Panc1 (cell line): ENCODE measurements at regions not wholly inside any gene's neighbourhood (a gene's known extent, or its start where the extent isn't known, plus 50 kb on each side); places are given as distances from the start of the nearest gene placed in this dataset.
"Not testable (repeated sequence)": the region's sequence is repeated elsewhere in the genome, so short reads cannot be mapped to it uniquely, and the experiment has no call there.

Experiments used
- ATAC-seq: fragments of 200-7000 bp; cut with Tn5 transposase; 2 replicates; pipeline ENCODE4 v1.9.1; 2020; ENCODE audit warnings: mild to moderate bottlenecking, moderate library complexity
- BruUV-seq: library from RNA; stranded (reverse); fragments of 400-500 nt; replicated peaks from 2 replicates; lab custom pipeline; 2021; lab: Mats Ljungman, UMichigan
- CTCF ChIA-PET: fragments of 300-600 bp; sonication (Branson Sonifier 250); formaldehyde crosslinking; loops from one replicate; lab custom pipeline; 2022; ENCODE audit warnings: antibody characterized with exemption; lab: Charles Lee
- POLR2A ChIA-PET: fragments of 300-600 bp; sonication (Branson Sonifier 250); formaldehyde crosslinking; loops from one replicate; lab custom pipeline; 2022; ENCODE audit warnings: antibody characterized with exemption; lab: Charles Lee
- DNase-seq: peaks from one replicate; pipeline ENCODE4 v3.0.0-alpha.2; 2010; ENCODE audit warnings: low read depth, low spot score
- H3K27ac ChIP-seq: 2 replicates; pipeline ENCODE4 v1.5.1; 2011; ENCODE audit warnings: mild to moderate bottlenecking, low read length, inconsistent platforms
- H3K27me3 ChIP-seq: fragments of 200-500 bp; sonication (Bioruptor generic); 2 replicates; pipeline ENCODE4 v1.6.0; 2014; ENCODE audit warnings: low read length, inconsistent platforms; ENCODE audit not compliant: control insufficient read depth, insufficient read depth
- H3K36me3 ChIP-seq: fragments of 200-500 bp; sonication (Bioruptor generic); 2 replicates; pipeline ENCODE4 v1.5.1; 2014; ENCODE audit warnings: inconsistent platforms, mild to moderate bottlenecking, low read length, moderate library complexity; ENCODE audit not compliant: control insufficient read depth, insufficient read depth
- H3K4me1 ChIP-seq: 2 replicates; pipeline ENCODE4 v1.5.1; 2011; ENCODE audit warnings: inconsistent platforms, mild to moderate bottlenecking, low read length, moderate library complexity; ENCODE audit not compliant: control insufficient read depth, insufficient read depth
- H3K4me3 ChIP-seq, 2 experiments: 2 replicates each; pipeline ENCODE4 v1.5.1; 2011 to 2012; ENCODE audit warnings: low read depth in 2 of 2, low read length in 2 of 2, mild to moderate bottlenecking in 2 of 2, inconsistent platforms in 1 of 2, moderate library complexity in 1 of 2
- H3K9me3 ChIP-seq: fragments of 200-500 bp; sonication (Bioruptor generic); 2 replicates; pipeline ENCODE4 v1.5.1; 2014; ENCODE audit warnings: low read depth, mild to moderate bottlenecking, inconsistent platforms, low read length, moderate library complexity; ENCODE audit not compliant: control insufficient read depth, insufficient read depth
- POLR2AphosphoS5 ChIP-seq: IDR thresholded peaks from 2 replicates; pipeline ENCODE4 v1.6.1; 2012; ENCODE audit warnings: mild to moderate bottlenecking, low read depth, low read length, moderate library complexity
- SIN3A ChIP-seq: IDR thresholded peaks from 2 replicates; pipeline ENCODE4 v1.6.1; 2012; ENCODE audit warnings: low read depth, mild to moderate bottlenecking, low read length, moderate library complexity, borderline replicate concordance; ENCODE audit not compliant: insufficient read depth
- TCF7L2 ChIP-seq: IDR thresholded peaks from 2 replicates; pipeline ENCODE4 v1.6.1; 2011; ENCODE audit warnings: mild to moderate bottlenecking, low read depth, low read length, inconsistent platforms
- in situ Hi-C: cut with HindIII; loops from 2 replicates; pipeline ENCODE4 v1.10.0; 2016; ENCODE audit warnings: low sequenced_read_pairs, low pct_unique_long_range_greater_than_20kb
- intact Hi-C: fragments of 100-400 bp; cut with micrococcal nuclease; formaldehyde crosslinking; loops from one replicate; pipeline ENCODE4 v1.10.0; 2022; ENCODE audit not compliant: unreplicated experiment
- TF ChIP-seq, protein P1 (sequence below), 2 experiments: IDR thresholded peaks; 2 replicates each; pipeline ENCODE4 v1.6.1; 2011 to 2012; ENCODE audit warnings: low read depth in 2 of 2, control low read depth in 1 of 2, low read length in 1 of 2, mild to moderate bottlenecking in 1 of 2, moderate library complexity in 1 of 2; ENCODE audit not compliant: insufficient read depth in 1 of 2
- TF ChIP-seq, protein P2 (sequence below): fragments of 450-650 bp; IDR thresholded peaks from 2 replicates; pipeline ENCODE4 v1.5.1; 2017; ENCODE audit warnings: mild to moderate bottlenecking

GRCh38 chr13:37289212-37289935 is 183.9 kb upstream of the CSNK1A1L start:
- DNase-seq, result no peak
- POLR2A ChIA-PET, result no interaction called here
- Histone ChIP-seq H3K4me3 (no peak overlapping the region), H3K36me3 (no peaks in the 10 kb centered on the region), H3K9me3 (no peaks in the 10 kb centered on the region), H3K4me1 (no peaks in the 10 kb centered on the region), H3K27ac (no peak overlapping the region), H3K27me3 (no peaks in the 10 kb centered on the region)
- intact Hi-C loops, result no loop called here
- no TSS peak for BruUV-seq
- no peak for ATAC-seq
- CTCF ChIA-PET, result no interaction called here
- in situ Hi-C loops, result no loop called here
- TF ChIP-seq, protein P1, sequence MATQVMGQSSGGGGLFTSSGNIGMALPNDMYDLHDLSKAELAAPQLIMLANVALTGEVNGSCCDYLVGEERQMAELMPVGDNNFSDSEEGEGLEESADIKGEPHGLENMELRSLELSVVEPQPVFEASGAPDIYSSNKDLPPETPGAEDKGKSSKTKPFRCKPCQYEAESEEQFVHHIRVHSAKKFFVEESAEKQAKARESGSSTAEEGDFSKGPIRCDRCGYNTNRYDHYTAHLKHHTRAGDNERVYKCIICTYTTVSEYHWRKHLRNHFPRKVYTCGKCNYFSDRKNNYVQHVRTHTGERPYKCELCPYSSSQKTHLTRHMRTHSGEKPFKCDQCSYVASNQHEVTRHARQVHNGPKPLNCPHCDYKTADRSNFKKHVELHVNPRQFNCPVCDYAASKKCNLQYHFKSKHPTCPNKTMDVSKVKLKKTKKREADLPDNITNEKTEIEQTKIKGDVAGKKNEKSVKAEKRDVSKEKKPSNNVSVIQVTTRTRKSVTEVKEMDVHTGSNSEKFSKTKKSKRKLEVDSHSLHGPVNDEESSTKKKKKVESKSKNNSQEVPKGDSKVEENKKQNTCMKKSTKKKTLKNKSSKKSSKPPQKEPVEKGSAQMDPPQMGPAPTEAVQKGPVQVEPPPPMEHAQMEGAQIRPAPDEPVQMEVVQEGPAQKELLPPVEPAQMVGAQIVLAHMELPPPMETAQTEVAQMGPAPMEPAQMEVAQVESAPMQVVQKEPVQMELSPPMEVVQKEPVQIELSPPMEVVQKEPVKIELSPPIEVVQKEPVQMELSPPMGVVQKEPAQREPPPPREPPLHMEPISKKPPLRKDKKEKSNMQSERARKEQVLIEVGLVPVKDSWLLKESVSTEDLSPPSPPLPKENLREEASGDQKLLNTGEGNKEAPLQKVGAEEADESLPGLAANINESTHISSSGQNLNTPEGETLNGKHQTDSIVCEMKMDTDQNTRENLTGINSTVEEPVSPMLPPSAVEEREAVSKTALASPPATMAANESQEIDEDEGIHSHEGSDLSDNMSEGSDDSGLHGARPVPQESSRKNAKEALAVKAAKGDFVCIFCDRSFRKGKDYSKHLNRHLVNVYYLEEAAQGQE (IDR thresholded peaks at IDR 0.05; ENCODE audit: insufficient read depth in 1 of 2, low read depth in 2 of 2, low read length in 1 of 2), result no peak
- TF ChIP-seq, protein P2, sequence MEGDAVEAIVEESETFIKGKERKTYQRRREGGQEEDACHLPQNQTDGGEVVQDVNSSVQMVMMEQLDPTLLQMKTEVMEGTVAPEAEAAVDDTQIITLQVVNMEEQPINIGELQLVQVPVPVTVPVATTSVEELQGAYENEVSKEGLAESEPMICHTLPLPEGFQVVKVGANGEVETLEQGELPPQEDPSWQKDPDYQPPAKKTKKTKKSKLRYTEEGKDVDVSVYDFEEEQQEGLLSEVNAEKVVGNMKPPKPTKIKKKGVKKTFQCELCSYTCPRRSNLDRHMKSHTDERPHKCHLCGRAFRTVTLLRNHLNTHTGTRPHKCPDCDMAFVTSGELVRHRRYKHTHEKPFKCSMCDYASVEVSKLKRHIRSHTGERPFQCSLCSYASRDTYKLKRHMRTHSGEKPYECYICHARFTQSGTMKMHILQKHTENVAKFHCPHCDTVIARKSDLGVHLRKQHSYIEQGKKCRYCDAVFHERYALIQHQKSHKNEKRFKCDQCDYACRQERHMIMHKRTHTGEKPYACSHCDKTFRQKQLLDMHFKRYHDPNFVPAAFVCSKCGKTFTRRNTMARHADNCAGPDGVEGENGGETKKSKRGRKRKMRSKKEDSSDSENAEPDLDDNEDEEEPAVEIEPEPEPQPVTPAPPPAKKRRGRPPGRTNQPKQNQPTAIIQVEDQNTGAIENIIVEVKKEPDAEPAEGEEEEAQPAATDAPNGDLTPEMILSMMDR, result no peak
- TF ChIP-seq SIN3A (no peak), TCF7L2 (no peak), POLR2AphosphoS5 (no peak)

DNA sequence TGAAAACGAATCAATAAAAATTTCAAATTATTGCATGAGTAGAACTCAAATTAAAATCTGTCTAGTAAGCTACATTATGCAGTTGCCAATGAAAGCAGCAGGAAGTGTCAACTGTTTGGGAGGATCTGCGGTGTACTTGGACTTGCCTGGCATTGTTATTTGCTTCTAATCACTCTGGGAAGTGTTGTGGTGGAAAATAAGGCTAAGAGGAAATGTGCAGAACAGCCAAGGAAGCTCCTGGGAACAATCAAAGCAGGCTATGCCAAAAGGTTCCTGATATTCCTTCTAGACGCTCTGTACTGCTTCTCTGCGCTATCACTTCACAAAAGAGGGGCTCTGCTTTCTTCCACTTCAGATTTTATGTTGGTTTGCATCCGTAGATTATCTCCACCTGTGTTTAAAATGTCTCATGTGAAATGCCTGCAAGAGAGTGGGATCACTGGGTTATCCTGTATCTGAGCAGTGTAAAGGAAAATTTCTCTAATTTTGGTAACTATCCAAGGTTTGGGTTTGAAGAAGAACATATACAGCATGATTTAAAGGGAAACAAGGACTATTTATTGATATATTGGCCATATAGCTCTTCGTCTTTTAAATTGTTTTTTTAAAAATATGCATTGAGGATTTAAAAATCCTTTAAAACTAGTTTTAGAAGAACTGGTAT is 182.7 kb upstream of the CSNK1A1L start:
- TF ChIP-seq SIN3A, result no peak
- TF ChIP-seq, protein P2, result no peak
- TF ChIP-seq POLR2AphosphoS5, result no peak
- TF ChIP-seq, protein P1 (IDR thresholded peaks at IDR 0.05; ENCODE audit: insufficient read depth in 1 of 2, low read depth in 2 of 2, low read length in 1 of 2), result no peak
- TF ChIP-seq TCF7L2, result no peak
- intact Hi-C loops, result no loop called here
- H3K27me3 ChIP-seq, result no peaks in the 10 kb centered on the region
- no peak overlapping the region for H3K4me3 ChIP-seq
- in situ Hi-C loops, result no loop called here
- no peaks in the 10 kb centered on the region for H3K4me1 ChIP-seq
- no peak overlapping the region for H3K27ac ChIP-seq
- ATAC-seq, result no peak
- no peaks in the 10 kb centered on the region for H3K9me3 ChIP-seq
- H3K36me3 ChIP-seq, result no peaks in the 10 kb centered on the region
- BruUV-seq, result no TSS peak
- POLR2A ChIA-PET, result no interaction called here
- no peak for DNase-seq
- CTCF ChIA-PET, result no interaction called here

DNA sequence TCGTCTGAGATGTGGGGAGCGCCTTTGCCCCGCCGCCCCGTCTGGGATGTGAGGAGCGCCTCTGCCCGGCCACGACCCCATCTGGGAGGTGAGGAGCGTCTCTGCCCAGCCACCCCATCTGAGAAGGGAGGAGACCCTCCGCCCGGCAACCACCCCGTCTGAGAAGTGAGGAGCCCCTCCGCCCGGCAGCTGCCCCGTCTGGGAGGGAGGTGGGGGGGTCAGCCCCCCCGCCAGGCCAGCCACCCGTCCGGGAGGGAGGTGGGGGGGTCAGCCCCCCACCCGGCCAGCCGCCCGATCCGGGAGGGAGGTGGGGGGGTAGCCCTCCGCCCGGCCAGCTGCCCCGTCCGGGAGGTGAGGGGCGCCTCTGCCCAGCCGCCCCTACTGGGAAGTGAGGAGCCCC is 174.8 kb upstream of the CSNK1A1L start:
- BruUV-seq, POLR2A ChIA-PET, ATAC-seq, in situ Hi-C loops, DNase-seq, CTCF ChIA-PET, H3K27ac ChIP-seq, H3K9me3 ChIP-seq, H3K4me1 ChIP-seq, H3K27me3 ChIP-seq, H3K4me3 ChIP-seq, intact Hi-C loops, H3K36me3 ChIP-seq: not testable (repeated sequence)
